H9 (cell line): ENCODE measurements at regions not wholly inside any gene's neighbourhood (a gene's known extent, or its start where the extent isn't known, plus 50 kb on each side); places are given as distances from the start of the nearest gene placed in this dataset.

Source experiments
- DNase-seq: peaks from one replicate; pipeline ENCODE4 v3.0.0-alpha.2; 2017
- H2AFZ ChIP-seq: one replicate; pipeline ENCODE4 v1.6.1; 2013; ENCODE audit warnings: mild to moderate bottlenecking, low read length, control low read depth, moderate library complexity
- H2AK5ac ChIP-seq: 2 replicates; pipeline ENCODE4 v1.6.1; 2013; ENCODE audit warnings: low read length, control low read depth, mixed read lengths; ENCODE audit not compliant: insufficient read length
- H2BK120ac ChIP-seq: one replicate; pipeline ENCODE4 v1.6.1; 2013; ENCODE audit warnings: low read depth, mild to moderate bottlenecking, low read length, control low read depth, inconsistent platforms; ENCODE audit not compliant: poor library complexity, severe bottlenecking
- H2BK12ac ChIP-seq: 2 replicates; pipeline ENCODE4 v1.6.1; 2013; ENCODE audit warnings: low read length, control low read depth, mixed read lengths, low read depth; ENCODE audit not compliant: insufficient read length
- H2BK15ac ChIP-seq: 2 replicates; pipeline ENCODE4 v1.6.1; 2013; ENCODE audit warnings: low read depth, low read length, control low read depth
- H2BK20ac ChIP-seq: one replicate; pipeline ENCODE4 v1.6.1; 2013; ENCODE audit warnings: low read depth, mild to moderate bottlenecking, low read length, control low read depth, inconsistent platforms; ENCODE audit not compliant: poor library complexity, severe bottlenecking
- H2BK5ac ChIP-seq: 2 replicates; pipeline ENCODE4 v1.6.1; 2013; ENCODE audit warnings: low read length, control low read depth, mixed read lengths; ENCODE audit not compliant: insufficient read length
- H3K14ac ChIP-seq: 2 replicates; pipeline ENCODE4 v1.6.1; 2013; ENCODE audit warnings: low read length, control low read depth; ENCODE audit not compliant: insufficient read depth
- H3K18ac ChIP-seq: 2 replicates; pipeline ENCODE4 v1.6.1; 2013; ENCODE audit warnings: low read depth, mild to moderate bottlenecking, mixed read lengths, low read length, control low read depth; ENCODE audit not compliant: insufficient read length
- H3K23ac ChIP-seq: 2 replicates; pipeline ENCODE4 v1.6.1; 2013; ENCODE audit warnings: low read length, control low read depth, mixed read lengths, low read depth; ENCODE audit not compliant: insufficient read length
- H3K23me2 ChIP-seq: 2 replicates; pipeline ENCODE4 v1.6.1; 2013; ENCODE audit warnings: low read depth, mild to moderate bottlenecking, mixed read lengths, low read length, control low read depth; ENCODE audit not compliant: insufficient read length, poor library complexity, severe bottlenecking
- H3K27ac ChIP-seq: 2 replicates; pipeline ENCODE4 v1.5.1; 2013; ENCODE audit warnings: low read length, control low read depth, mixed read lengths, low read depth; ENCODE audit not compliant: insufficient read length
- H3K27me3 ChIP-seq: 2 replicates; pipeline ENCODE4 v1.6.1; 2013; ENCODE audit warnings: low read length, control low read depth, inconsistent platforms; ENCODE audit not compliant: insufficient read depth
- H3K4ac ChIP-seq: 2 replicates; pipeline ENCODE4 v1.6.1; 2013; ENCODE audit warnings: low read depth, mild to moderate bottlenecking, control low read depth, inconsistent platforms, low read length, moderate library complexity
- H3K4me1 ChIP-seq: 2 replicates; pipeline ENCODE4 v1.6.1; 2013; ENCODE audit warnings: low read length, control low read depth, inconsistent platforms; ENCODE audit not compliant: insufficient read depth
- H3K4me2 ChIP-seq: 2 replicates; pipeline ENCODE4 v1.6.1; 2013; ENCODE audit warnings: low read length, control low read depth, mixed read lengths; ENCODE audit not compliant: insufficient read length, insufficient read depth
- H3K56ac ChIP-seq: 2 replicates; pipeline ENCODE4 v1.6.1; 2013; ENCODE audit warnings: low read depth, mild to moderate bottlenecking, mixed read lengths, low read length, control low read depth; ENCODE audit not compliant: insufficient read length
- H3K79me1 ChIP-seq: 2 replicates; pipeline ENCODE4 v1.6.1; 2013; ENCODE audit warnings: low read depth, mild to moderate bottlenecking, moderate library complexity, low read length, control low read depth, inconsistent platforms; ENCODE audit not compliant: insufficient read depth, poor library complexity, severe bottlenecking
- H3K79me2 ChIP-seq: 2 replicates; pipeline ENCODE4 v1.6.1; 2013; ENCODE audit warnings: low read length, control low read depth, inconsistent platforms; ENCODE audit not compliant: insufficient read depth
- H3K9ac ChIP-seq: 2 replicates; pipeline ENCODE4 v1.6.1; 2013; ENCODE audit warnings: low read length, control low read depth, mixed read lengths; ENCODE audit not compliant: insufficient read length; ENCODE audit errors: extremely low read depth
- H3K9me3 ChIP-seq: one replicate; pipeline ENCODE4 v1.6.1; 2013; ENCODE audit warnings: low read depth, low read length, inconsistent platforms; ENCODE audit not compliant: control insufficient read depth
- H3T11ph ChIP-seq: one replicate; pipeline ENCODE4 v1.6.1; 2013; ENCODE audit warnings: mild to moderate bottlenecking, low read length, control low read depth, inconsistent platforms
- H4K20me1 ChIP-seq: one replicate; pipeline ENCODE4 v1.6.1; 2013; ENCODE audit not compliant: control insufficient read depth, insufficient read length, insufficient read depth
- H4K5ac ChIP-seq: 2 replicates; pipeline ENCODE4 v1.6.1; 2013; ENCODE audit warnings: low read depth, mild to moderate bottlenecking, mixed read lengths, low read length, control low read depth; ENCODE audit not compliant: insufficient read length
- H4K8ac ChIP-seq: replicated peaks from 2 replicates; pipeline ENCODE4 v1.6.1; 2013; ENCODE audit warnings: low read length, control low read depth, mixed read lengths, low read depth; ENCODE audit not compliant: insufficient read length
- H4K91ac ChIP-seq: 2 replicates; pipeline ENCODE4 v1.6.1; 2013; ENCODE audit warnings: low read depth, mild to moderate bottlenecking, moderate library complexity, mixed read lengths, low read length, control low read depth; ENCODE audit not compliant: insufficient read length
- H3K27ac Mint-ChIP-seq, 3 experiments: 2 replicates in 2 of 3; 3 replicates in 1 of 3; pipeline ENCODE4 v1.8.0; 2020 to 2021; ENCODE audit warnings: mixed read lengths in 3 of 3, mild to moderate bottlenecking in 1 of 3, moderate library complexity in 1 of 3
- H3K27me3 Mint-ChIP-seq: 2 replicates; pipeline ENCODE4 v1.8.0; 2021; ENCODE audit warnings: low read depth, mild to moderate bottlenecking, moderate library complexity, mixed read lengths
- H3K36me3 Mint-ChIP-seq, 3 experiments: 2 replicates in 2 of 3; 3 replicates in 1 of 3; pipeline ENCODE4 v1.8.0; 2020 to 2021; ENCODE audit warnings: low read depth in 3 of 3, mixed read lengths in 3 of 3; ENCODE audit not compliant: insufficient read depth in 1 of 3
- H3K4me1 Mint-ChIP-seq, 2 experiments: 2 replicates each; pipeline ENCODE4 v1.8.0; 2020; ENCODE audit warnings: mixed read lengths in 2 of 2
- H3K4me3 Mint-ChIP-seq, 2 experiments: 2 replicates in 1 of 2; 3 replicates in 1 of 2; pipeline ENCODE4 v1.8.0; 2020 to 2021; ENCODE audit warnings: mild to moderate bottlenecking in 2 of 2, mixed read lengths in 2 of 2, moderate library complexity in 1 of 2
- H3K9me3 Mint-ChIP-seq, 2 experiments: 2 replicates in 1 of 2; 3 replicates in 1 of 2; pipeline ENCODE4 v1.8.0; 2020; ENCODE audit warnings: mild to moderate bottlenecking in 2 of 2, mixed read lengths in 2 of 2, moderate library complexity in 1 of 2
- WGBS: extraction: QIAGEN DNeasy Blood & Tissue Kit; methylation state at CpG from one replicate; pipeline ENCODE4 v1.1.7; 2013; ENCODE audit warnings: missing lambda C conversion rate, low lambda C conversion rate, mixed read lengths; ENCODE audit not compliant: insufficient read length; ENCODE audit errors: extremely low coverage; 5-methylcytosine and 5-hydroxymethylcytosine counted together
- TF ChIP-seq, protein P1 (sequence below): fragments of 200-600 bp; sonication (generic); conservative IDR thresholded peaks from 3 replicates; pipeline ENCODE4 v1.8.0; 2021; ENCODE audit warnings: antibody characterized with exemption, mild to moderate bottlenecking

- Histone ChIP-seq H3K56ac (no peak overlapping the region), H3K4me1 (peaks cover 2% of the 10 kb centered on the region; the same call in 1 of the 2 replicates), H2BK12ac (no peak overlapping the region), H4K91ac (no peak overlapping the region), H4K5ac (no peak overlapping the region), H3K9ac (peak overlapping the region; percentile 63), H3K23me2 (peaks cover 13% of the 10 kb centered on the region), H3K79me1 (no peaks in the 10 kb centered on the region), H2BK120ac (peak overlapping the region; percentile 53), H3K9me3 (no peaks in the 10 kb centered on the region), H3T11ph (no peak overlapping the region), H2AK5ac (no peak overlapping the region), H4K20me1 (no peaks in the 10 kb centered on the region), H4K8ac (no peak overlapping the region), H2BK5ac (no peak overlapping the region), H2BK20ac (no peak overlapping the region), H3K79me2 (no peaks in the 10 kb centered on the region), H3K14ac (peak overlapping the region; percentile 88), H2BK15ac (no peak overlapping the region), H2AFZ (peak overlapping the region; percentile 72), H3K23ac (no peak overlapping the region), H3K4me2 (peak overlapping the region; percentile 83), H3K27me3 (peaks cover 8% of the 10 kb centered on the region; the same call in 1 of the 2 replicates), H3K18ac (peak overlapping the region; percentile 94), H3K27ac (no peak overlapping the region), H3K4ac (no peak overlapping the region)
- no peaks in the 10 kb centered on the region for H3K9me3 Mint-ChIP-seq
- TF ChIP-seq, protein P1, sequence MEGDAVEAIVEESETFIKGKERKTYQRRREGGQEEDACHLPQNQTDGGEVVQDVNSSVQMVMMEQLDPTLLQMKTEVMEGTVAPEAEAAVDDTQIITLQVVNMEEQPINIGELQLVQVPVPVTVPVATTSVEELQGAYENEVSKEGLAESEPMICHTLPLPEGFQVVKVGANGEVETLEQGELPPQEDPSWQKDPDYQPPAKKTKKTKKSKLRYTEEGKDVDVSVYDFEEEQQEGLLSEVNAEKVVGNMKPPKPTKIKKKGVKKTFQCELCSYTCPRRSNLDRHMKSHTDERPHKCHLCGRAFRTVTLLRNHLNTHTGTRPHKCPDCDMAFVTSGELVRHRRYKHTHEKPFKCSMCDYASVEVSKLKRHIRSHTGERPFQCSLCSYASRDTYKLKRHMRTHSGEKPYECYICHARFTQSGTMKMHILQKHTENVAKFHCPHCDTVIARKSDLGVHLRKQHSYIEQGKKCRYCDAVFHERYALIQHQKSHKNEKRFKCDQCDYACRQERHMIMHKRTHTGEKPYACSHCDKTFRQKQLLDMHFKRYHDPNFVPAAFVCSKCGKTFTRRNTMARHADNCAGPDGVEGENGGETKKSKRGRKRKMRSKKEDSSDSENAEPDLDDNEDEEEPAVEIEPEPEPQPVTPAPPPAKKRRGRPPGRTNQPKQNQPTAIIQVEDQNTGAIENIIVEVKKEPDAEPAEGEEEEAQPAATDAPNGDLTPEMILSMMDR: no peak
- no peaks in the 10 kb centered on the region for H3K36me3 Mint-ChIP-seq
- H3K4me1 Mint-ChIP-seq: peaks cover 54 to 55% of the 10 kb centered on the region in 2 experiments
- no CpG with 5 or more reads among the region's 10 CpGs for WGBS
- H3K4me3 Mint-ChIP-seq: peak overlapping the region; percentile 47 to 75
- no peak for DNase-seq
- no peak overlapping the region; a peak in 1 of 7 replicates for H3K27ac Mint-ChIP-seq
- H3K27me3 Mint-ChIP-seq: peaks cover 46% of the 10 kb centered on the region
These were observed 91.2 kb upstream of the SIRPA start for GRCh38 chr20:1803932-1804501.
